HEK293 (cell line): ENCODE measurements at regions not wholly inside any gene's neighbourhood (a gene's known extent, or its start where the extent isn't known, plus 50 kb on each side); places are given as distances from the start of the nearest gene placed in this dataset.
A peak's percentile ranks its signal among the peaks of the same experiment; 100 is the strongest.

ENCODE experiments used
- CTCF ChIA-PET: fragments of 350-600 bp; formaldehyde crosslinking; extraction: SDS; loops from one replicate; lab custom pipeline; 2021; ENCODE audit warnings: antibody characterized with exemption; lab: Yijun Ruan, JAX
- POLR2A ChIA-PET: fragments of 300-600 bp; formaldehyde crosslinking; extraction: SDS; loops from one replicate; lab custom pipeline; 2020; ENCODE audit warnings: antibody characterized with exemption, inconsistent platforms; lab: Yijun Ruan, JAX
- H3K27ac ChIP-seq: fragments of 200-500 bp; sonication (Bioruptor generic); 2 replicates; pipeline ENCODE4 v1.5.1; 2014; ENCODE audit warnings: low read depth, low read length, control low read depth, inconsistent platforms; ENCODE audit errors: extremely low read depth
- H3K36me3 ChIP-seq, 2 experiments: fragments of 200-500 bp in 1 of 2; sonication (Bioruptor generic) in 1 of 2; 1 replicate in 1 of 2; 2 replicates in 1 of 2; pipeline ENCODE4 v1.5.1; 2014 to 2017; ENCODE audit warnings: inconsistent platforms in 2 of 2, low read length in 2 of 2; ENCODE audit not compliant: control insufficient read depth in 2 of 2, insufficient read depth in 1 of 2
- H3K4me1 ChIP-seq: fragments of 200-500 bp; sonication (Bioruptor generic); 2 replicates; pipeline ENCODE4 v1.5.1; 2014; ENCODE audit warnings: mild to moderate bottlenecking, low read length, inconsistent platforms; ENCODE audit not compliant: control insufficient read depth, insufficient read depth
- H3K4me3 ChIP-seq: 2 replicates; pipeline ENCODE4 v1.5.1; 2011; ENCODE audit warnings: low read depth, mild to moderate bottlenecking, control low read depth, low read length, moderate library complexity
- H3K9me3 ChIP-seq: fragments of 200-500 bp; sonication (Bioruptor generic); 2 replicates; pipeline ENCODE4 v1.5.1; 2014; ENCODE audit warnings: low read depth, low read length, inconsistent platforms; ENCODE audit not compliant: control insufficient read depth, insufficient read depth
- BCL11A ChIP-seq: fragments of 450-650 bp; formaldehyde crosslinking; IDR thresholded peaks from 2 replicates; pipeline ENCODE4 v1.5.1; 2016; ENCODE audit warnings: low read depth, missing biosample characterization, missing genetic modification characterization
- GLIS1 ChIP-seq: fragments of 450-650 bp; formaldehyde crosslinking; IDR thresholded peaks from 2 replicates; pipeline ENCODE4 v1.5.1; 2016; ENCODE audit warnings: missing biosample characterization, missing genetic modification characterization
- MZF1 ChIP-seq: fragments of 450-650 bp; formaldehyde crosslinking; IDR thresholded peaks from 2 replicates; pipeline ENCODE4 v1.5.1; 2017; ENCODE audit warnings: missing biosample characterization, missing genetic modification characterization, borderline replicate concordance
- OSR2 ChIP-seq: fragments of 450-650 bp; formaldehyde crosslinking; IDR thresholded peaks from 2 replicates; pipeline ENCODE4 v1.5.1; 2016; ENCODE audit warnings: missing biosample characterization, missing genetic modification characterization
- ZFP3 ChIP-seq: fragments of 450-650 bp; formaldehyde crosslinking; IDR thresholded peaks from 2 replicates; pipeline ENCODE4 v1.5.1; 2016; ENCODE audit warnings: low read depth, missing biosample characterization, missing genetic modification characterization
- ZFP41 ChIP-seq: fragments of 450-650 bp; formaldehyde crosslinking; IDR thresholded peaks from 2 replicates; pipeline ENCODE4 v1.5.1; 2016; ENCODE audit warnings: missing biosample characterization, missing genetic modification characterization, borderline replicate concordance
- ZIC2 ChIP-seq: fragments of 450-650 bp; formaldehyde crosslinking; IDR thresholded peaks from 2 replicates; pipeline ENCODE4 v1.5.1; 2016; ENCODE audit warnings: missing biosample characterization, missing genetic modification characterization
- ZNF121 ChIP-seq: fragments of 450-650 bp; formaldehyde crosslinking; IDR thresholded peaks from 2 replicates; pipeline ENCODE4 v1.5.1; 2016; ENCODE audit warnings: missing biosample characterization, missing genetic modification characterization
- ZNF157 ChIP-seq: fragments of 450-650 bp; formaldehyde crosslinking; IDR thresholded peaks from 2 replicates; pipeline ENCODE4 v1.5.1; 2016; ENCODE audit warnings: missing biosample characterization, missing genetic modification characterization
- ZNF248 ChIP-seq: fragments of 450-650 bp; formaldehyde crosslinking; IDR thresholded peaks from 2 replicates; pipeline ENCODE4 v1.5.1; 2017; ENCODE audit warnings: missing biosample characterization, missing genetic modification characterization
- ZNF266 ChIP-seq: fragments of 450-650 bp; formaldehyde crosslinking; IDR thresholded peaks from 2 replicates; pipeline ENCODE4 v1.5.1; 2016; ENCODE audit warnings: missing biosample characterization, missing genetic modification characterization, low read depth
- ZNF354C ChIP-seq: fragments of 450-650 bp; formaldehyde crosslinking; IDR thresholded peaks from 2 replicates; pipeline ENCODE4 v1.5.1; 2016; ENCODE audit warnings: missing biosample characterization, missing genetic modification characterization, low read depth, borderline replicate concordance
- ZNF416 ChIP-seq: fragments of 450-650 bp; formaldehyde crosslinking; IDR thresholded peaks from 2 replicates; pipeline ENCODE4 v1.5.1; 2016; ENCODE audit warnings: missing biosample characterization, missing genetic modification characterization
- ZNF426 ChIP-seq: fragments of 450-650 bp; formaldehyde crosslinking; IDR thresholded peaks from 2 replicates; pipeline ENCODE4 v1.5.1; 2017; ENCODE audit warnings: missing biosample characterization, missing genetic modification characterization, mild to moderate bottlenecking, inconsistent platforms, moderate library complexity
- ZNF514 ChIP-seq: fragments of 450-650 bp; formaldehyde crosslinking; IDR thresholded peaks from 2 replicates; pipeline ENCODE4 v1.5.1; 2016; ENCODE audit warnings: missing biosample characterization, missing genetic modification characterization
- ZNF530 ChIP-seq: fragments of 450-650 bp; formaldehyde crosslinking; IDR thresholded peaks from 2 replicates; pipeline ENCODE4 v1.5.1; 2016; ENCODE audit warnings: low read depth, missing biosample characterization, missing genetic modification characterization
- ZNF610 ChIP-seq: fragments of 450-650 bp; formaldehyde crosslinking; IDR thresholded peaks from 2 replicates; pipeline ENCODE4 v1.5.1; 2016; ENCODE audit warnings: missing biosample characterization, missing genetic modification characterization, borderline replicate concordance
- TF ChIP-seq, protein P1 (sequence below): fragments of 450-650 bp; formaldehyde crosslinking; IDR thresholded peaks from 2 replicates; pipeline ENCODE4 v1.5.1; 2016; ENCODE audit warnings: missing biosample characterization, missing genetic modification characterization
- TF ChIP-seq, protein P2 (sequence below): fragments of 450-650 bp; IDR thresholded peaks from 2 replicates; pipeline ENCODE4 v1.5.1; 2018; ENCODE audit warnings: missing biosample characterization, mild to moderate bottlenecking, missing genetic modification characterization

DNA sequence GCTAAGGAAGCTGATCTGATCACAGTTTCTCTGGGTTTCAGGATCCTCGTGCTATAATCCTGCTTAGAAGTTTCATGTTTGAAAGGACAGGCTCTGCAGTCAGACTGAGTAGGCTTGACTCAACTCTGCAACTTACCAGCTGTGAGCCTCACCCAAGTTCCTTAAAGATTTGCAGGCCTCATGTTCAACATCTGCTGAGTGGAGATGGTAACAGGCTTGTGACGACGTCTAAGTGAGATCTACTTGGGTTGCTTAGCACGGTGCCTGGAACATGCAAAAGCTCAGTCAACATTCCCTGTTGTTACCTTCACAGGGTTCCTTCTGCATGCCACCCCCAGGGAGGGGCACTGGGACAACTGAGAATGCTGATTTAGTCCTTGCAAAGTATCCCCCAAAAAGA is 164.2 kb downstream of the C1D start:
- no peak overlapping the region for H3K4me3 ChIP-seq
- H3K27ac ChIP-seq = no peak overlapping the region
- CTCF ChIA-PET = interaction anchor here (1.4 kb wide), 1 partner anchor 11 kb away, joined by 4 read pairs; no protein-coding TSS in a partner anchor
- H3K36me3 ChIP-seq = no peaks in the 10 kb centered on the region
- TF ChIP-seq ZIC2 (tag by site-specific recombination) = 0 out of 2 replicates have a peak, but pooled peaks have one; percentile 10
- TF ChIP-seq, protein P1, sequence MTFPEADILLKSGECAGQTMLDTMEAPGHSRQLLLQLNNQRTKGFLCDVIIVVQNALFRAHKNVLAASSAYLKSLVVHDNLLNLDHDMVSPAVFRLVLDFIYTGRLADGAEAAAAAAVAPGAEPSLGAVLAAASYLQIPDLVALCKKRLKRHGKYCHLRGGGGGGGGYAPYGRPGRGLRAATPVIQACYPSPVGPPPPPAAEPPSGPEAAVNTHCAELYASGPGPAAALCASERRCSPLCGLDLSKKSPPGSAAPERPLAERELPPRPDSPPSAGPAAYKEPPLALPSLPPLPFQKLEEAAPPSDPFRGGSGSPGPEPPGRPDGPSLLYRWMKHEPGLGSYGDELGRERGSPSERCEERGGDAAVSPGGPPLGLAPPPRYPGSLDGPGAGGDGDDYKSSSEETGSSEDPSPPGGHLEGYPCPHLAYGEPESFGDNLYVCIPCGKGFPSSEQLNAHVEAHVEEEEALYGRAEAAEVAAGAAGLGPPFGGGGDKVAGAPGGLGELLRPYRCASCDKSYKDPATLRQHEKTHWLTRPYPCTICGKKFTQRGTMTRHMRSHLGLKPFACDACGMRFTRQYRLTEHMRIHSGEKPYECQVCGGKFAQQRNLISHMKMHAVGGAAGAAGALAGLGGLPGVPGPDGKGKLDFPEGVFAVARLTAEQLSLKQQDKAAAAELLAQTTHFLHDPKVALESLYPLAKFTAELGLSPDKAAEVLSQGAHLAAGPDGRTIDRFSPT (tag by site-specific recombination) = no peak
- TF ChIP-seq, all 188 proteins: peak for 1
- POLR2A ChIA-PET = no interaction called here
- Histone ChIP-seq H3K9me3 (no peaks in the 10 kb centered on the region), H3K4me1 (peaks cover 13% of the 10 kb centered on the region)

DNA sequence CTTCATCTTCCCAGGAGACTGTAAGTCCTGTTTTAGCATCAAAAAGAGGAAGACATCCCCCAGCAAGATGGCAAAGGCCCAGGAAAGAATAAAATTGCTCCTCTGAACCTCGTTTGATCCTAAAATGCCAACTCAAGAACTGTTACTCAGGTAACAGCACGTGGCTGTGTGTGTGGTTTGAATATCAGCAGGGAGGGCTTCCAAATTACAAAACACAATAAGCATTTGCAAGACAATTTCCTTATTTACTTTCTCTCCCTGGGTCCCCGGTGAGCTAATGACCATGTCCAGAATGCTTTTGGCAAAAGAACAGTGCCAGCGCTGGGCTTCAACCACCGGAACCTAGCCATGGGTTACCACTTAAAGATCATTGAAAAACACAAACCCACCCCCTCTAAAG is 163.6 kb downstream of the C1D start:
- Histone ChIP-seq H3K4me1 (peaks cover 13% of the 10 kb centered on the region), H3K27ac (no peak overlapping the region), H3K9me3 (no peaks in the 10 kb centered on the region), H3K4me3 (no peak overlapping the region), H3K36me3 (no peaks in the 10 kb centered on the region)
- ChIA-PET POLR2A (no interaction called here), CTCF (no interaction called here)
- TF ChIP-seq ZFP41 (tag by site-specific recombination) (no peak), ZNF530 (tag by site-specific recombination) (no peak), OSR2 (tag by site-specific recombination) (no peak), ZNF514 (tag by site-specific recombination) (no peak), GLIS1 (peak; percentile 48; the same call in 1 of the 2 replicates)
- TF ChIP-seq, protein P1 (tag by site-specific recombination) = no peak

DNA sequence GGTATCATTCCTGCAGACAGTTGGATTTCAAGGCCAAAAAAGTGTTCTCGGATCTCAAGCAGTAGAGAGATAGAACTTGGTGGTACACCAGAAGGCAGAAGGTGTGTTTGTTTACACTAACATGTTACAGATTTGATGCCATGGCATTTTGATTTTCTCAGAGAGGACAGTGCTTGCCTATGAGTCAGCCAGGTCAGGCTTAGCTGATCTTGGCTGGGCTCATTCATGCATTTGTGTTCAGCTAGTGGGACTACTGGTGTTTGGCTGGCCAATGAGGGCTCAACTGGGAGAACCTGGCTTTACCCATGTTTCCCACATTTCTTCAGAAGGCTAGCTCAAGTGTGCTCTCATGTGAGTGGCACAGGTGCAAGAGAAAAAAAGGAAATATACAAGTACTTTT is 162.0 kb downstream of the C1D start:
- CTCF ChIA-PET = interaction anchor here (0.6 kb wide), 1 partner anchor 13 kb away, joined by 3 read pairs; no protein-coding TSS in a partner anchor

DNA sequence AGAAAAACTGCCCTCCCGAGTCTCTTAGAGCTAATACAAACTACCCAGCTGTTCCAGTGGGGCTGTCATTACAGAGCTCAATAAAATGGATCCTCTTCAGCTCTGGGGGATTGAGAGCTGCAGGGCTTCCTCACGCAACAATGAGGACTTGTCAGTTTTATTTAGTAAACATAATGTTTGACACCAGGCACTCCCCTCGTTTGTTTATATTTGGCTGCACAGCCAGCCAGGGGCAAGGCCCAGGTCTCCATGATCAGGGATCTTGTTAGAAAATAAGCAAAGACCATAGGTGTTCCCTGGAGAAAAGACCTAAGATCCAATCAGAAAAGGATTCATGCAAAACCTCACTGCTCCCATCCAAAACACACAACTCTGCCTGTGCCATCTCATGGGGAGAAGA is 158.2 kb downstream of the C1D start:
- TF ChIP-seq ZNF530 (tag by site-specific recombination) = no peak
- TF ChIP-seq, protein P1 (tag by site-specific recombination) = no peak
- TF ChIP-seq ZNF248 (tag by site-specific recombination) = no peak
- TF ChIP-seq, protein P2, sequence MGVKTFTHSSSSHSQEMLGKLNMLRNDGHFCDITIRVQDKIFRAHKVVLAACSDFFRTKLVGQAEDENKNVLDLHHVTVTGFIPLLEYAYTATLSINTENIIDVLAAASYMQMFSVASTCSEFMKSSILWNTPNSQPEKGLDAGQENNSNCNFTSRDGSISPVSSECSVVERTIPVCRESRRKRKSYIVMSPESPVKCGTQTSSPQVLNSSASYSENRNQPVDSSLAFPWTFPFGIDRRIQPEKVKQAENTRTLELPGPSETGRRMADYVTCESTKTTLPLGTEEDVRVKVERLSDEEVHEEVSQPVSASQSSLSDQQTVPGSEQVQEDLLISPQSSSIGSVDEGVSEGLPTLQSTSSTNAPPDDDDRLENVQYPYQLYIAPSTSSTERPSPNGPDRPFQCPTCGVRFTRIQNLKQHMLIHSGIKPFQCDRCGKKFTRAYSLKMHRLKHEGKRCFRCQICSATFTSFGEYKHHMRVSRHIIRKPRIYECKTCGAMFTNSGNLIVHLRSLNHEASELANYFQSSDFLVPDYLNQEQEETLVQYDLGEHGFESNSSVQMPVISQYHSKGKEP (tag by site-specific recombination) = no peak
- TF ChIP-seq ZNF121 (tag by site-specific recombination) = no peak
- TF ChIP-seq ZFP3 = no peak
- TF ChIP-seq ZNF610 (tag by site-specific recombination) = no peak
- no peak for TF ChIP-seq ZNF266 (tag by site-specific recombination)
- ChIA-PET CTCF (no interaction called here), POLR2A (no interaction called here)
- Histone ChIP-seq H3K4me3 (no peak overlapping the region), H3K9me3 (no peaks in the 10 kb centered on the region), H3K27ac (no peak overlapping the region), H3K4me1 (no peaks in the 10 kb centered on the region), H3K36me3 (no peaks in the 10 kb centered on the region)

More for the DNA sequence above, 162.0 kb downstream of the C1D start:
- no peaks in the 10 kb centered on the region for H3K36me3 ChIP-seq
- H3K9me3 ChIP-seq = no peaks in the 10 kb centered on the region
- H3K4me1 ChIP-seq = peaks cover 4% of the 10 kb centered on the region
- no peak overlapping the region for H3K4me3 ChIP-seq
- TF ChIP-seq ZNF157 (no peak), MZF1 (no peak), ZNF530 (tag by site-specific recombination) (no peak), BCL11A (tag by site-specific recombination) (no peak), ZNF354C (no peak), ZNF426 (tag by site-specific recombination) (no peak), ZNF416 (no peak), ZNF248 (tag by site-specific recombination) (no peak)
- no peak overlapping the region for H3K27ac ChIP-seq
- POLR2A ChIA-PET = no interaction called here
